ENCODE measurements at regions not wholly inside any gene's neighbourhood (a gene's known extent, or its start where the extent isn't known, plus 50 kb on each side); places are given as distances from the start of the nearest gene placed in this dataset.

- H3K4me3 ChIP-seq, result no peak overlapping the region
- TF ChIP-seq CTCF (IDR thresholded peaks at IDR 0.05) (no peak), POLR2A (IDR thresholded peaks at IDR 0.05) (no peak)
- no peaks in the 10 kb centered on the region for H3K4me1 ChIP-seq
- no peak overlapping the region for H3K27ac ChIP-seq
- H3K9me3 ChIP-seq, result no peaks in the 10 kb centered on the region
- DNase-seq, result no peak
- no peaks in the 10 kb centered on the region for H3K27me3 ChIP-seq
- no peaks in the 10 kb centered on the region for H3K36me3 ChIP-seq (ENCODE audit: low read depth, missing control alignments)
- intact Hi-C loops (cut with DNase I; ENCODE audit: low total_unique reads), result no loop called here
- 84 to 95% methylated on average over 1 of the region's 1 CpG for WGBS, 2 donors
Measured at GRCh38 chr2:146048141-146048540, 1528.2 kb upstream of the ZEB2 start.

DNA sequence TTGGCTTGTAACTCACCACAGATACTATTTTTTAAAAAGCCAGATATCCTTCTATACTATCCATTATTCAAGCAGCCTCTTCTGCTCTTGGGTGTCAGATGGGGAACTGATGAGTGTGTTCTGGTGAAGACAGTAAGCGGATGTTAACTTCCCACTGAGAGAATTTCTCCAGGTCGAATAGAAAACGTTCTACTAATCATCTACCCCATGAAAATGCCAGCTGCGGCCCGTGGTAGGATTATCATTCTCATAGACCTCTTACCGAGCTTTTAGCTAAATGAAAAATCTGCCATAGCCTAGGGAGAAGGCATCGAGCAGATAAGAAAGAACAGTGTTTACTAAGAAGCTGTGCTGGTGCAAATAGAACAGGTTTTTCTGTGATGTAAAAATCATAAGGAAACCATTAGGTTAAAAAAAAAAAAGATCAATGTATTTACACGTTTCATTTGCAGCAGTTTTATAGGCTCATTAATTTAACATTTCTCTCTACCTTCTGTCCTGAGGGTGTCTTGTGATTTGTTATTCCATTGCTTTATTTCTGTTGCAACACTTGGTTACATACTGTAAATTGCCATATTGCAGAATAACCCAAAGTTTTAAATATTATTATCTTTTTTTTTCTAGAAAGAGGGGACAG is 1521.5 kb upstream of the ZEB2 start:
- Histone ChIP-seq H3K4me3 (no peak overlapping the region), H3K4me1 (no peaks in the 10 kb centered on the region), H3K36me3 (ENCODE audit: low read depth, missing control alignments) (no peaks in the 10 kb centered on the region), H3K27me3 (no peaks in the 10 kb centered on the region), H3K27ac (no peak overlapping the region), H3K9me3 (no peaks in the 10 kb centered on the region)
- WGBS, 2 donors, result 58 to 59% methylated on average over 8 of the region's 8 CpGs
- DNase-seq, result no peak
- intact Hi-C loops (cut with DNase I; ENCODE audit: low total_unique reads), result no loop called here
- TF ChIP-seq POLR2A (IDR thresholded peaks at IDR 0.05), result no peak
- no peak for TF ChIP-seq CTCF (IDR thresholded peaks at IDR 0.05)

DNA sequence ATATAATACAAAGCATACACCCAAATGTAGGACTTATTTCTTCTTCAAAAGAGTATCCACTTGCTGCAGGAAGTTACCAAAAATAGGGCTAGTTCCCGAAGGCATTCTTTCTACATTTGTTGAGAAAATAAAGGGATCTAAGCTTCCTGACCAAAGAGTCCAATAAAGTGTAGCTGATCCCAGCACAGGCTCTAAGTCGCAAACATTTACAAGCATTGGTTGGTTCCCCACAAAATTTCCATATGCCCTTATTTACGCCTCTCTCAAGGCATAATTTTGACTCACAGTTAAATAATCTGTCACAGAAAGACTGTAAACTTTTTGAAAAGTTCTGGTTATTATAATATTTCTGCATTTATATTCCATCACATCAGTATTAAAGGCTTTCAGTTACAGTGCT is 1520.1 kb upstream of the ZEB2 start:
- no peak for TF ChIP-seq POLR2A (IDR thresholded peaks at IDR 0.05)
- TF ChIP-seq CTCF (IDR thresholded peaks at IDR 0.05), result no peak
- Histone ChIP-seq H3K4me3 (no peak overlapping the region), H3K4me1 (no peaks in the 10 kb centered on the region), H3K9me3 (no peaks in the 10 kb centered on the region), H3K27me3 (no peaks in the 10 kb centered on the region), H3K36me3 (ENCODE audit: low read depth, missing control alignments) (no peaks in the 10 kb centered on the region), H3K27ac (no peak overlapping the region)
- no peak for DNase-seq
- intact Hi-C loops (cut with DNase I; ENCODE audit: low total_unique reads), result no loop called here
- WGBS, 2 donors, result 76 to 81% methylated on average over 3 of the region's 3 CpGs

DNA sequence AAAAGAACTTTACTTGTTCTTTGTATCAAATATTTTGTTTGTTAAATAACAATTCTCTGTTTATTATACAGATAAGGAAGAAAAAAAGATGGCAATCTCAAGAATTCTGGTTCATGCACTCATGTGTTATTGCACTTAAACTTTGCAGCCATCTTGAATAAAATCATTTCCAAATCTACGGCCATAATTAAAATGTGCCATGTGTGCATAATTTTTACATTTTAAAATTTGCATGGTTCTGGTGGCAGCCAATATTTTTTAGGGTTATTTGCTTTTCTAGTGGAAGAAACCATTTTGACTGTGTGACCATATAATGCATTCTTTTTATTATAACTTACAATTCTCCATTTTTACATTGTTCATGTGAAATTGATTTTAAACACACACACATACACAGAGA is 1518.1 kb upstream of the ZEB2 start:
- TF ChIP-seq POLR2A (IDR thresholded peaks at IDR 0.05), result no peak
- no peak for TF ChIP-seq CTCF (IDR thresholded peaks at IDR 0.05)
- Histone ChIP-seq H3K9me3 (no peaks in the 10 kb centered on the region), H3K27me3 (no peaks in the 10 kb centered on the region), H3K4me3 (no peak overlapping the region), H3K36me3 (ENCODE audit: low read depth, missing control alignments) (no peaks in the 10 kb centered on the region), H3K4me1 (no peaks in the 10 kb centered on the region), H3K27ac (no peak overlapping the region)
- WGBS, 2 donors, result 92 to 93% methylated on average over 1 of the region's 1 CpG
- intact Hi-C loops (cut with DNase I; ENCODE audit: low total_unique reads), result no loop called here
- DNase-seq, result no peak

DNA sequence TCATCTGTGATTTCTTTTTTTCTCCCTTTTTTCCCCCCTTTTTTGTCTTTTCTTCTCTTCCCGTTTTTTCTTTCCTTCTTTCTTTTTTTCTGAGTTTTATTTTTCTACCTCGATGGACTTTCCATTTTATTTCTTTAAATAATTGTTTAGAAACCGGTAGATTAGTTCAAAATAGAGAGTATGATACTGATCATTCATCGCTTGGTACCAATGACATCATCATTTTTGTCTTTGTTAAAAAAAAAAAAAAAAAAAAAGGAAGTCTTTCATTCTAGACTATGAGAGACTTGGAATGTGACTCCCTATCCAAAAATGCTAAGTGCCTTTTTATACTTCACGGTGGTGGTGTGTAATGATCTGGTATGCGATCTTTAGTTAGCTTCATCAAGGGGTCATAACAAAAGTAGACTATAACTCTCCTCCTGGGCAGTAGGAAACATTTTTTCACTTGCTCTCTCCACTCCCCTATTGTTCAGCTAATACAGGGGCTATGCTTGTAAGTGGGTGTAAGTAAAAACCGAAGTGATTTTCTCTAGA is 1517.5 kb upstream of the ZEB2 start:
- WGBS, 2 donors, result 90 to 92% methylated on average over 7 of the region's 7 CpGs
- no peaks in the 10 kb centered on the region for H3K36me3 ChIP-seq (ENCODE audit: low read depth, missing control alignments)

More for the DNA sequence above, 1517.5 kb upstream of the ZEB2 start:
- DNase-seq, result no peak
- no peak for TF ChIP-seq POLR2A (IDR thresholded peaks at IDR 0.05)
- no peaks in the 10 kb centered on the region for H3K9me3 ChIP-seq
- intact Hi-C loops (cut with DNase I; ENCODE audit: low total_unique reads), result no loop called here
- no peak overlapping the region for H3K27ac ChIP-seq
- no peaks in the 10 kb centered on the region for H3K27me3 ChIP-seq
- no peaks in the 10 kb centered on the region for H3K4me1 ChIP-seq
- H3K4me3 ChIP-seq, result no peak overlapping the region

Data from testis (tissue), 2 donors.